DMS 273 (cell line): ENCODE measurements at regions not wholly inside any gene's neighbourhood (a gene's known extent, or its start where the extent isn't known, plus 50 kb on each side); places are given as distances from the start of the nearest gene placed in this dataset.

Experiments
- DNase-seq: peaks from one replicate; lab custom pipeline; 2025; ENCODE audit not compliant: unreplicated experiment; lab: John Stamatoyannopoulos, UW

- no peak for DNase-seq
Measured at GRCh38 chr14:71482671-71483070, 449.6 kb upstream of the RGS6 start.

- no peak for DNase-seq
Measured at GRCh38 chr14:71483154-71483553, 449.1 kb upstream of the RGS6 start.

GRCh38 chr14:71485833-71486232 lies 446.4 kb upstream of the RGS6 start:
- DNase-seq: no peak

DNA sequence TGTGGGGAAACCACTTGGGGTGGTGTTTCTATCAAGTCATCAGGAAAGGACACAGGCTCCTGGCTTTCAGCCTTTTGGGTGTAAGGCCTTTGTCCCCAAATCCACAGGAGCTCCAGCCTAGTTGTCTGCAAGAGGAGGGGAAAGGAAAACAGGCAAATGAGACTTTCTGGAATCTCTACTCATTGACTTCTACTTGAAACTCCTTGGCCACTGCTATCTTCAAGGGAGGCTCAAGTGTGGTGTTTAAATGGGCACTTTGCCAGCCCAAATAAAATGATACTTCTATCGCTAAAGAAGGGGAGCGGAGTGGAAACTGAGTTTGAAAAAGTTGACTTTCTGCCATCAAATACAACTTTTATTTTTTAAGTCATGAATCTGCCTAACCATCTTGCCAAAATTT lies 445.9 kb upstream of the RGS6 start:
- no peak for DNase-seq

DNA sequence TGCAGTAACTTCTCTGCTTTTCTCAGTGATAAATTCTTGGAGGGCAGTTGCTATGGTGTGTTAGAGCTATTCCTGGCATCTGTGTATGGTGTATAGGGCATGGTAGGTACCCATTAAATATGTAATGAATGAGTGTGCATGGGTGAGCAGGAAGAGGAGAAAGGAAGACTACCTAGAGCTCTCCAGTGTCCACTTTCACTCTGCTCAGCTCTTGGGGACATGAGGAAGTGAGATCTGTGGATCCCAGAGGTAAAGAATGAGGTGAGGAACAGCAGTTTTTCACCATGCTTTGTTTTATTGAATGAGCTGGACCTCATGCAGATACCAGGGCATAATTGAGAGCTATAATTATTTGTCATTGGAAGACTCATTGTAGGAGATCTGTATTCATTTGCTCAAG lies 444.8 kb upstream of the RGS6 start:
- DNase-seq: no peak

DNA sequence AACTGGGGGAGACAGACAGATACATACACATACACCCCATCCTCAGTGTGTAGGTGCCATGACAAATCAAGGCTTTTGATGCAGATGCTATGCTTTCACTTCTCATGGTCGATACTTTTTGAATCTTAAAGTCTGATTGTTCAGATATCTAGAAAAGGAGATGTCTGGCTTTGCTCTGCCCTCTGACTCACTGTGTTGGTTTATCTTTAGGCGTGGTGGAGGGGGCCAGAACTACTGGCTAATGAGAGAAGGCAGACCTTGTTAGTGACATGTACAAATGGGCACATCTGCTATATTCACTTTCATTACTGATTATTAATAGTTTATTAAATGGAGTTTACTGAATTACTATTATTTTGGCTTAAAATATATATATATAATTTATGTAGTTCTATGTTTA lies 444.3 kb upstream of the RGS6 start:
- DNase-seq: no peak

DNA sequence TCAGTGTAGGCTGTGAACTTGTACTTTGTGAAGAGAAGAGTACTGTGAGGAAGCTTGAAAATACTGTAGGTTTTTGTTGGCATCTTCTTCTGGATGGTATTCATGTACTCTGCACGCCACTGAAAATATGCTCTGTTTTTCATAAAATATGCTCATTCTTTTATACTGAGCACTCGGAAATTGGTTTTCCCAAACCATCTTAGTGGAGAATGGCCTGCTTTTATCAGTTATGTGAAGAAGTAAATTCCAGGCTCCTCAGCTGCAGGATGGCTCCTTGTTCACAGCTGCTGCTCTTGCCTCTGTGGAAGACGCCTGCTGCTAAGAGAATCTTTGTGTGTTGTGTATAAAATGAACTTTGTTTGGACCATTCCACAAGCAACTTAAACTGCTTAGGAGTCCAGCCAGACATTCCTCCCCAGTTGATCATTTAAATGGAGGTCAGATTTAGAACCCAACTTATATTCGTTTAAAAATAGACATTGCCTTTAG lies 443.5 kb upstream of the RGS6 start:
- no peak for DNase-seq

GRCh38 chr14:71489742-71490141 lies 442.5 kb upstream of the RGS6 start:
- no peak for DNase-seq

- DNase-seq: peak; percentile 22
Measured at GRCh38 chr14:71491931-71492330, 440.3 kb upstream of the RGS6 start.

DNA sequence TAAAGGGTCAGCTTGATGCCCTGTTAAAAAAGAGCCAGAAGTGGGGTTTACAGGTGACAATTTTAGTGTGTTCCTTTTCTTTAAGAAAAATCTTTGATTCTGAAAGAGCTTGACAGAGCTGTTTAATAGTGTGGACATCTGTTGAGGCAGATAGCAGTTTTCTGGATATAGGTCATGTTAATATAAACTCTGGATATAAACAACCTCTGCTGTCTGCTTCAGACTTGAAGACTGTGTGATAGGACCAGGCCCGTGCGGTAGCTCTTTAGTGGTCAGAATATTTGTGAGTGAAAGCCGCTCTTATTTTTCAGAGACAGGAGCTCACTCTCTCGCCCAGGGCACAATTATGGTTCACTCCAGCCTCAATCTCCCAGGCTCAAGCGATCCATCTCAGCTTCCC lies 439.9 kb upstream of the RGS6 start:
- DNase-seq: peak; percentile 24

DNA sequence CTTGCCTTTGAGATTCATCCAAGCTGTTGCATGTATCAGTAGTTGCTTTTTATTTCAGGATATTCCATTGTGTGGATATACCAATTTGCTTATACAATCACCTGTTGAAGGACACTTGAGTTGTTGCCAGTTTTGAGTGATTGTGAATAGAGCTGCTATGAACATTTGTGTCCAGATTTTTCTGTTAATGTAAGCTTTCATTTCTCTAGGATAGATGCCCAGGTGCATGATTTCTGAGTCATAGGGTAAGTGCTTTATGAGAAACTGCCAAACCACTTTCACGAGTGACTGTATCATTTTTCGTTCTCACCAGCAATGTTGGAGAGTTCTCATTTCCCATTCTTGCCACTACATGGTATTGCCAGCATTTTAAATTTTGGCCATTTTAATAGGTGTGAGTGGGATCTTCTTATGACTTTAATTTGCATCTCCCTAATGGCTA lies 434.6 kb upstream of the RGS6 start:
- DNase-seq: peak; percentile 19

DNA sequence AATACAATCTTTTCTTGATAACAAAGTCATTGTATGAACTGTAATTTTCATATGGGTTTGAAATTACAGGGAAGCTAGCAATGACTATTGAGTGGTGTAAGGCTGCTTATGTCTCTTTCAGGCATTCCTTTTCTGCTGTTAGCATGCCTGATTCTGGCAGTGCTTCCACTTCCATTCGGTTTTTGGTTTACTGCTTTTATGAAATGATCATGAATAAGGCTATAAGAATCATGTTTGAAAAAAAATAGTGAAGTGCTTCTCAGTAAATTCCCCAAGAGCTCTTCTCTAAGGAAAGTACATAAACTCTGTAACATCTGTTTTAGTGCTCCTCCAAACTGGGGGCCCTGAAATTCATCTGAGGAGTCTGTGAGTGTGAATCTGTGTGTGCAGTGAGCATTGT lies 434.0 kb upstream of the RGS6 start:
- DNase-seq: no peak

GRCh38 chr14:71499018-71499417 lies 433.2 kb upstream of the RGS6 start:
- DNase-seq: no peak

DNA sequence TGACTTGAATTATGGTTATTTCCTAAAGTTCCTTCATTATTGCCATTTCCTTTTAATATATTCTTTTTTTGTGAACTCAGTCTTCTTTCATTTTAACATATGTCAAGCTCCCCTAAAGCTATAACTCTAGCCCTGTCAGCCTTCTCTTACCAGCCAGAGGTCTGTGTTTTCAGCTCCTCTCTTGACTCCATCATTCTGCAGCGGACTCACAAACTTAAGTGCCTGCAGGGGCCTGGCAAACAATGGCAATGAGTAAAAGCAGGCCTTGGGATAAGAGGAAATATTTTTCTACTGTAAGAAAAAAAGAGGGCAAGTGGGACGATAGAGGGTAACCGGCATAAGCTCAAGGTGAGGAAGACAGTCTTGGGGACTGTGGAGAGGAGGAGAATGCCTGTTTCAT lies 424.5 kb upstream of the RGS6 start:
- DNase-seq: no peak

GRCh38 chr14:71508901-71509300 lies 423.3 kb upstream of the RGS6 start:
- DNase-seq: no peak

DNA sequence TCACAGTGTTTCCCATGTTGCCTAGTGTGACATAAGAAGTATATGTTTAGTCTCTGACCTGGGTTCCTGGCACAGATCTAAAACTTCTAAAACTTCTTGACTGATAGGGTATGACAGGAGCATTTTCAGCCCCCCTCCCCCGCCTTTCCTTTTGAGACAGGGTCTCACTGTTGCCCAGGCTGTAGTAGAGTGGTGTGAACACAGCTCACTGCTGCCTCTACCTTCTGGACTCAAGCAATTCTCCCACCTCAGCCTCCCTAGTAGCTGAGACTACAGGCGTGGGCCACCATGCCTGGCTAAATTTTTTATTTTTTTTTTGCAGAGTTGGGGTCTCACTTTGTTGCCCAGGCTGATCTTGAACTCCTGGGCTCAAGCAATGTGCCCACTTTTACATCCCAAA lies 421.1 kb upstream of the RGS6 start:
- no peak for DNase-seq

DNA sequence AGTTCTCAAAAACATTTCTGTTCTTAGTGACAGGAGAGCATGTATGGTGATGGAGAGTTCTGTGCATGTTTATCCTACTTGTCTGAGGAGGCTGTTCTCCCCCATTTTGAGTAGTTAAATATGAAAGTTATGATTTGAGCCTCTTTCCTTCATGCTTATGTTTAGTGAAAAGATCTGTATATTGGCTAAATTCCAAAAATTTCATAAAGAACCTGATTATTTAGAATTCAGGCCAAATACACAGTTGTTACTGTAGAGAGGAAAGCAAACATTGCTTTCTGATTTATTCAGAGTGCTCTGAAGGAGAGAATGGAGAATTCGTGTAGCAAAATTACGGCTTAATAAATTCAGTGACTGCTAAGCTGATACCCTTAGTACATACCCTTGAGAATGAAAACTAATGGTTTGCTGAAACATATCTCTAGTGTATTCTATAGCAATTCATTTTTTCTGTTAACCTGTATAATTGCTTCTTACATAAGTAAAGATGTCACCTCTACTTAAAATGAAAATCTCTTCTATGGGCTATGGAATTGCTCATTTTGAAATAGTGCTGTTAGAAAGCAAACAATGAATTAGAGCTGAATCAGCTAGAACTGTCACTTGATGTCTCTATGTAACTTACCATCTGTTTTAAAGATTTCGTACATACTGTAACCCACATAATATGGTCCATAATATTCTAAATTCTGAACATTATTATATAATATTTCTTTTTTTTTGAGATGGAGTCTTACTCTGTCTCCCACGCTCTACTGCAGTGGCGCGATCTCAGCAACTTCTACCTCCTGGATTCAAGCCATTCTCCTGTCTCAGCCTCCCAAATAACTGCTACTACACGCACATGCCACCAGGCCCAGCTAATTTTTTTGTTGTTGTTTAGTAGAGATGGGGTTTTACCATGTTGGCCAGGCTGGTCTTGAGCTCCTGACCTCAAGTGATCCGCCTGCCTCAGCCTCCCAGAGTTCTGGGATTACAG lies 417.0 kb upstream of the RGS6 start:
- no peak for DNase-seq

DNA sequence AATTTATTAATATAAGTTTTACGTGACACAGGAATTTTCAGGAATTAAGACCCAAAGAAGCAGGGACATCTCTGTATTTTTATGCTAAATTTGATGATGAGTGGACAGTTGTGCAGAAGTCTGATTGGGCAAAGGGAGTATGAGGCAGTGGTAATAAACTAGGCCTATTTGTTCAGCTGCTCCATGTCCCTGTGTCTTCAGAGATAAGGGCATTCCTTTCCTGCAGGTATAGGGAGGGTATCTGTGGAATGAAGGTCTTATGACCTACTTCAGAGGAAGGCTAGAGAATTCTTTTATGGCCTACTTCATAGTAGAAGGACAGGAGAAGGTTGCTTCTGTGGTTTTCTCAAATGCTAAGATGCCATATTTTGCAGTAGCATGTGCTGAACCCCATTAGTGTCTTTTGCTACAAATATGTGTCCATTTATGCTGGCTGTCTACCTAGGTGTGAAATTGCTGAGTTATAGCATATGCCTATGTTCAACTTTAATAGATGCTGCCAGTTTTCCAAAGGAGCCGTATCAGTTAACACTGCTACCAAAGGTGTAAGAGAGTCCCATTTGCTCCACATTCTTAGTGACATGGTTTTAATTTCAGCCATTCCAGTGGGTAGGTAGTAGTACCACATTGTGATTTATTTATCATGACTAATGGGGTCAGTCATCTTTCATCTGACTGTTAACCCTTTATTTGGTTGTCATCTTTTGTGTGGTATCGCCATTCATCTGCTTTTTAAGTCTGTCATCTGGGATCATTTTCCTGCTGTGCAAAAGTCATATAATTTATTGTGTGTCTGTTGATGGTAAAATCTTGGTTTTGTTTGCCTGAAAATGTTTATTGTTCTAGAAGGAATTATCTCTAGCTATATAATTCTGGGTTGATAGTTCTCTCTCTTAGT lies 410.7 kb upstream of the RGS6 start:
- no peak for DNase-seq

GRCh38 chr14:71523630-71524319 lies 408.5 kb upstream of the RGS6 start:
- DNase-seq: no peak

GRCh38 chr14:71524320-71524982 lies 407.8 kb upstream of the RGS6 start:
- no peak for DNase-seq
